8988T (cell line): ENCODE measurements at regions not wholly inside any gene's neighbourhood (a gene's known extent, or its start where the extent isn't known, plus 50 kb on each side); places are given as distances from the start of the nearest gene placed in this dataset.
"Not testable (repeated sequence)": the region's sequence is repeated elsewhere in the genome, so short reads cannot be mapped to it uniquely, and the experiment has no call there.

Experiments used
- DNase-seq: peaks from one replicate; pipeline ENCODE4 v3.0.0; 2011

DNA sequence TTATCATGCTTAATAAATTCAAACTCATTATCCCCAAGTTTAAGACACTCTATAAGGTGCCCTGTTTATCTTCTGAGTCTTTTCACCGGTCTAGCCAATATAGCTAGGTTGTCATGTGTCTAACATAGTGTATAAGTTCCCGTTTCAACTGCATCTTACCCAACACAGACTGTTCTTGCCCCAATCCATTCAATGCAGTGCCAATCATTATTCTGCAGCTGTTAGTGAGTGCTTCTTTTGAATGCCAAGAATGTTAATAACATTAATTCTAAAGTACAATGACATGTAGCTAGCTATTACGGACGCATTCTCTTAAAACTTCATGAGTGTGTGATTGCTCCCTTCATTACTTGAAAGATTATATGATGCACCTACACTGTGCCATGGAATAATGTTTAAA lies 646.4 kb upstream of the NR2F2 start:
- no peak for DNase-seq

DNA sequence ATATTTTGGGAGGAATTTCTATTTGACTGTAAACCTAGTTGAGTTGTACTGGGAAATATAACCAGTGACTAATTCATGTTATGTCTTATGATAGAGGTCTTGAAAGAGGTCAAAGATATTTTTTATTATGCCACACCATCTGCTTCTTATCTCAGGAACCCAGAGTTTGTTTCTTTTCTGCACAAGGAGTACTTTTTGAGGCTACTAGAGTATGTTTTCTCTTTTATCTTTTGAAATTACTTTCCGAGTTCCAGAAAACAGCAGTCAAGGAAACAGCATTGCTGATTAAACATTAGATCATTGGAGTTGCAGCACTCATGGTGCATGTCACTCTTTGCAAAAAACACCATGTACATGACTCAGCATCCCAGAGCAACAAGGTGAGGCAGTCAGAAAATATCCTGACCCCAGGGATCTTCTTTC lies 645.8 kb upstream of the NR2F2 start:
- no peak for DNase-seq

DNA sequence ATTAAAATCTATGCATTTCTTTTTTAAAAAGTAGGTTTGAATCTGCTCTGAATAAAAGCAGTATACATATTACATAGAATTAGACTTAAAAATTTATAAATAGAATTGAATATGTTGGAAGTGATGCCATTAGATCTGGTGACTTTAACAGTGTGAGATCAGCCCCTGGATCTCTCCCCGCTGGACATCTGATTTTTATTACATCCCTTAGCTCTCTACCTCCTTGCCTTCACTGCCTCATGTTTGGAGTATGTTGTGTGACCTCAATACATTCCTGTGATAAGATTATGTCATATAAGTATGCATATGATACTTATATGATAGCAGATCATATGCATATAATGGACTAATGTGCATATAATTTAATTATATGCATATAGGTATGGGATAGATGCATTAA lies 643.4 kb upstream of the NR2F2 start:
- no peak for DNase-seq

DNA sequence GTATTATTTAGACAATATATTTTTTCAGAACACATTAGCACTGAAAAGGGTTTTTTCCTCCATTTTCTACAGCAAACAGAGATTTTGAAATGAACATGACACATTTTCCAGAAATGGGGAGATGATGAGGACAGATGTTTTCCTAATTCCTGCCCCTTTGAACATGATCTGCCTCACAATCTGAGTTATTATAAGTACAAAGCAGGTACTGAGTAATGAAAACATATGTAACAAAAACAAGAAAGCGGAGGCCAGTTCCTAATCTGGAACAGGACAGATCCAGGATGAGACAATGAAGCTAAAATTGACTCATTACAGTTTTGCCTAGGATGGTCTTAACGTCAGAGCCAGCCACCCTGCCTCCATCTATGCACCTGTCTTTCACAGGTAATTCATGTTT lies 642.8 kb upstream of the NR2F2 start:
- no peak for DNase-seq

DNA sequence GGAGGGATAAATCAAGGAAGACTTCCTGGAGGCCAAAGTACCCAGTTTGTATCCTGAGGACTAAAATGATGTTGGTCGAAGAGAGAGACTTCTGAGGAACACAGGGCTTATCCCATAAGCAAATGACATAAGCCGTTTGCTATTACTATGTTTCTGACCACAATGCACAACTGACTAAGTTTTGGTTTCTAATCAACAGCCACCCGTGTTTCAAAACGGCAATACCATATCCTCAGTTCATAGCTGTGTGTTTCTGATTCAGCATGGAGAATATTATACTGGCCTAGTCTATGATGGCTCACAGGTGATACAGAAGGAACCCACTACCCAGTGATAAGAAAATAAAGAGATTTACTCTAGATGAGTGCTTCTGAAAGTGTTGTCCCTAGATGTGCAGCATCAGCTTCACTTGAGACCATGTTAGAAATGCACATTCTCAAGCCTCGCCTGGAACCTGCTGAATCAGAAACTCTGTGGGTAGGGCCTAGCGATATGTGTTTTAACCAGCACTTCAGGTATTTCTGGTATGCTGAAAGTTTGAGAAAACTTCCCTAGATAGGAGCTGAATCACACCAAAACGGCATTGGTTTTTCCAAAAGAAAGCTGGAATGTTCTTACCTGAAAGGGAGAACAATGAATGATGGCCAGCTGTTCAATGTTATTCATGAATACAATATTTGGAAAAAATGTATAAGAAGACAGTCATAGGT lies 639.7 kb upstream of the NR2F2 start:
- no peak for DNase-seq

DNA sequence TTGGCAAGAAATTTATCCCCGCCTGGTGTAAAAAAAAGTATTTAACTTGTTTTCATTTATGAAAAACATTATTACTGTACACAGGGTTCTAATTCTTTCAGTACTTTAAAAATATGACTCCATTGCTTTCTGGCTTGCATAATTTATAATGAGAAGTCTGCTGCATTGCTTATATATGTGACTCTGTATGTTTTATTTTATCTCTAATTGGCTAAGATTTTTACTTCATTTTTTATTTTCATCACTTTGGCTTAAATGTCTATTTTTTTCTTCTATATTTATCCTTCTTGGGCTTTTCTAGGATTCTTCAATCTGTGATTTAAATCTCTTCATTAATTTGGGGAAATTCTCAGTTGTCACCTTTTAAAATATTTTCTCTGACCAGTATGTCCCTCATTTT lies 636.6 kb upstream of the NR2F2 start:
- no peak for DNase-seq

DNA sequence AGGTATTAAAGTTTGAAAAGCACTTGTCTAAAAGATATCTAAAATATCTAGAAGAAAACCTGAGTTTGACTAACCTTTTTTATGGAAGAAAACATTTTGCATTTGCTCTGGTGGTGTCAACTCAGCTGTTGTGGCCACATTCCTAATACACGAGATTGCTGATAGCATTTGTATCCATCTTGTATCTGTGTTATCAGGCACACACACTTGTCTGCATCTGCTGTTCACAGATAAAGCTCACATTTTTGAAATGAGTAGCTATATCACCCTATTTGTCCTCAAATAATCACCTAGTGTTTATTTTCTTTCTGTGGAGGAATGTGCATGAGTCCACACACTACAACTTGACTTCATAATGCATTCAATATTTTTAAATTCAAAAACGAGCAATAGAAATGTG lies 632.3 kb upstream of the NR2F2 start:
- DNase-seq, result no peak

DNA sequence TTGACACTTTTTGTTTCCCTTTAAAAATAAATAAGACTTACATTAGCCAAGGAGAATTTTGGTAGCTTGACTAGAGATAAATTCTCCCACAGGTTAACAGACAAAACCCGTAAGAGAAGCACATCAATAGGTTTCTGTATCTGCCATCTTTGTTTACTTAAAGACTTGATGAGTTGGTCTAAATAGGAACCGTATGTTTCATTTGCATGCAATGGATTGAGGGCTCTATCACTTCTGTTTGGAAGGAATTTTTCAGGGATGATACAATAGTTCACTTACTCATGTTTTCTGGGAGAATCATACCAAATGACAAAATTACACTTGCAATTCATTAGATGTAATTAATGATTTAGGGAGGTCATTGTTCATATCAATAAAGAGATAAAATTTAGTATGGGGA lies 631.5 kb upstream of the NR2F2 start:
- no peak for DNase-seq

DNA sequence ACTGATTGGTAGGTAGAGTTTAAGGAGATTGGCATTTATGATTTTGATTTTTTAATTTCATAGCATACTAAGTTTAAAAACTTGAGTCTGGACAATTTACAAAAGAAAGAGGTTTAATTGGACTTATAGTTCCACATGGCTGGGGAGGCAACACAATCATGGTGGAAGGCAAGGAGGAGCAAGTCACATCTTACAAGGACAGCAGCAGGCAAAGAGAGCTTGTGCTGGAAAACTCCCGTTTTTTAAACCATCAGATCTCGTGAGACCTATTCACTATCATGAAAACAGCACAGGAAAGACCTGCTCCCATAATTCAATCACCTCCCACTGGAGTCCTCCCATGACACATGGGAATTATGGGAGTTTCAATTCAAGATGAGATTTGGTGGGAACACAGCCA lies 630.9 kb upstream of the NR2F2 start:
- no peak for DNase-seq

DNA sequence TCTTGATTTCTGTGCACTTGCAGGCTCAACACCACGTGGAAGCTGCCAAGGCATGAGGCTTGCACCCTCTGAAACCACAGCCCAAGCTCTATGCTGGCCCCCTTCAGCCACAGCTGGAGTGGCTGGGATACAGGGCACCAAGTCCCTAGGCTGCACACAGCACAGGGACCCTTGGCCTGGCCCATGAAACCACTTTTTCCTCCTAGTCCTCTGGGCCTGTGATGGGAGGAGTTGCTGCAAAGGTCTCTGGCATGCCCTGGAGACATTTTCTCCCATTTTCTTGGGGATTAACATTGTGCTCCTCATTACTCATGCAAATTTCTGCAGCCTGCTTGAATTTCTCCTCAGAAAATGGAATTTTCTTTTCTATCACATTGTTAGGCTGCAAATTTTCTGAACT lies 629.8 kb upstream of the NR2F2 start:
- not testable (repeated sequence) for DNase-seq

DNA sequence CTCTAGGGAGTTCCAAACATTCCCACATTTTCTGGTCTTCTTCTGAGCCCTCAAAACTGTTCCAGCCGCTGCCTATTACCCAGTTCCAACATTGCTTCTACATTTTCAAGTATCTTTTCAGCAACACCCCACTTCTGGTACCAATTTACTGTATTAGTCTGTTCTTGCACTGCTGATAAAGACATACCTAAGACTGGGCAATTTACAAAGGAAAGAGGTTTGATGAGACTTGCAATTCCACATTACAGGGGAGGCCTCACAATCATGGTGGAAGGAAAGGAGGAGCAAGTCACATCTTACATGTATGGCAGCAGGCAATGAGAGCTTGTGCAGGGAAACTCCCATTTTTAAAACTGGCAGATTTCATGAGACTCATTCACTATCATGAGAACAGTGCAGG lies 629.1 kb upstream of the NR2F2 start:
- no peak for DNase-seq

DNA sequence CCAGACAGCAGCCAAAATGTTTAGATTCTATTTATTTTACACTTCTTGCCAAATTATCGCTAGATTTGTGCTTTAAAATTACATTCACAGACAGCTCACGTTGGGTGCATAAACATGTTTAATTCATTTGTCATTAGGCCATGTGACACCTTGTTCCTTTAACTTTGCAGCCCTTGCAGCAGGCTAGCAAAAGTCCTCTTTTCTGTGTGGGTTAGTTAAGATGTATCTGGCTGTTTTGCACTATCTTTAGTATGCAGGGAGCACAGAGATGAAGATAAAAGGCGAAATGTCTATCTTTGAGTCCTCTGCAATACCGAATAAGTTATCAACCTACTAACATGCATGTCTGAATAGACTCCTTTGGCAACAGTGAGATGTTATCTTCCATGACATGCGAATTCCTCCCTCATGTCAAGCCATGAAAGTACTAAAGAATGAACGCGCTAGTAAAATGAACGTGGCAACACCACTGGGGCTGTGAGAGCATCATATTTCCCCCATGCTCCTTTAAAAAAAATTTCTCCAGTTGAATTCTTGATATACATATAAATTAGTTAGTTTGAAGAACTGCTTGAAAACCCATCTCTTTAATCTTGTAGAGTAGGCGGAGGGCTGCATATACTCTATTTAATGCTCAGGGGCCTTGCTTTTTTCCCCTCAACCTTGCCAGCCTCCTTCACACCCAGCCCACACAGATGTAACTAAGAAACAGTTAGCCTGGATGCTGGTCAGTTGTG lies 620.4 kb upstream of the NR2F2 start:
- DNase-seq, result no peak

DNA sequence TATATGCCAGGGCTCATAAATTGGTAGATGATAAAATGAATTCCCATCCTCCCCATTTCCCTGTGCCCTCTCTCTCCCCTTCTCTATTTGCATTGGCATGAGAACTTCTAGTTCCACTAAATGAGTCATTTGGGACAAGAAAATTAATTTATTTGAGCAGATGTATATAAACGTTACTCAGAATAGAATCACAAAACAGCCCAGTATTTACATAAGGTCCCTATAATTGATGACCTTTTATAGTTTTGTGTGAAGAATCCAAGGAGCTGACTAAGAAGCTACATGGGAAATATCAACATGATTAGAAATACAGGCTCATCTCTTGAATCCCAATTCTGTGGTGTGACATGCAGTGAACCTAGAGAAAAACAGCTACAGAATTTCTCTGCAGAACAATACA lies 617.7 kb upstream of the NR2F2 start:
- DNase-seq, result no peak

DNA sequence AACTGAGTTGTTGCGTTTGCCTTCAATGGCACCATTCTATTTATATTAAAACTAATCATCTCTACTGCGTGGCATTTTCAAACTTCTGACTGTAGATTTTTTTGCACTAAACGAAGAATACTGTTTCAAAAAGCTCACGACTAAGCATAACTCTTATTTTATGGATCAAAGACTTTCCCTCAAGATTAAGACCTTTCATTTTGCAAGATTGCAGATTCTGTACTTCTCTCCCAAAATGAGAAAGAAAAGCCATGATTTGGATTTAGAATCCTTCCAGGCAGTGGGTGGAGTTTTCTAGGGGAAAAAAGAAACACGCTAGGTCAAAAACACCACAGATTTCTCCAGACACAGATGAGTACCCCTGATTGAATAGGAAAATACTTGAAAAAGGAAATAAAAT lies 617.2 kb upstream of the NR2F2 start:
- DNase-seq, result no peak

DNA sequence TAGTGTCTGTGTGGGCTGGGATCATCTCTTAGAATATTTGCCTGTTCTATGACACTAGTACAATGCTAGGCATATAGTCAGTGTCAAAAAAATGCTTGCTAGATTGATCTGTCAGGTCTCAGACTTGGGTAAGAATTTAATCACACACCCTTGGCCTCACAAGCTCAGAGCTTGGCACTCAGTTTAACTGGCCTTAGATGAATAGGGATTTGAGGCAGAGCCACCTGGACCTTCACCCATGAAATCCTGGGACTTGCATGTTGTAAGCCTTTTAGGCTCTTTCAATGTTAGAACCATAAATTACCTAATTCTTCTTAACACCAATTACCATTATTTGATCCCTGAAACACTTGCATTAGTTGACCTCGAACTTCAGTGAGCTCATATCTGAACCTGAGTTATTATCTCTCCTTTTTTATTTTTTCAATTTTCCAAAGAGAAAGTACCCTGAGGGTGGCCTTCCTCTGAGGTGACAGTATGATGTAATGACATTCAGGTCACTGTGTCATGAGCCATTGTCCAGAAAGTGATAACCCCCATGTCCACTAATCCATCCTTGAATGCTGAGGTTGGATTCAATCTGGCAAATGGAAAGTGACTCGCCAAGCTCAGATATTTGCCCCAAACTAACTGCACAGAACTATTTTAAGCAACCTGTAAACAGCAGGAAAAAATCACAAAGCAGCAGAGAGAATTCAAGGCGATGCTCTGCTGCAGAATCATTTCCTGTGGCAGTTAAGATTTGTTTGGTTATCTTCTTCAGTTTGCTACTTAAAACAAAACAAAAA lies 615.2 kb upstream of the NR2F2 start:
- DNase-seq, result no peak

DNA sequence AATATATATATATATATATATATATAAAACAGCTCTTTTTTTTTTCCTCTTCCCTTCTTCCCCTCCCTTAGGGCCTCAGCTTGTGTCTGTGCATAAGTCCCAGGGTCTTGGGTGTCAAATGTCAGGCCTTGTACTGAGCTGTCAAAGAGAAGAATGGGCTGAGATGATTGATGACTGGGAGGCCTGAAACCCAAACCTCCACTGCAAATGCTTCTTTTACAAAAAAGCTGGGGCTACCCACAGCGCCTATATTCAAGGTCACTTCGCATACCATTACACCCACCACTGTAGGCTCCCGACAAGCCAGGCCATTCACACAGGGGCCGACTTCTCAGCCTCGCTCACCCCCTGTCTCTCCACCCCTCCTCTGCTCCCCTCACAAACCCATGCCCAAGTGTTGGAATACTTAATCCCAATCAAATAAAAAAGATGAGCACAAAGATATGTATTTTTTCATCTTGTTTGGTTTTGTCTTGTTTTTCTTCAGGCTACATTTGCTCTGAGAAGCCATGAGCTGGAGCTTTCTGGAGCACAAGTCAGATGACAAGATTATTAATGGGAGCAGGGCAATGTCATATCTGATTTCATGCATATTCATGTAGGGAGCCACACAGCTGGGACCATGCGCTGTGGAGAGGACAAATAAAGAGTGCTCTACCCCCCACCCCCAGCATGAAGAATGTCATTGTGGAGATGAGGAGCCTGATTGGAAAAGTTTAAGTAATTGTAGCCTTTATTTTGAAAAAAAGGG lies 614.4 kb upstream of the NR2F2 start:
- no peak for DNase-seq

DNA sequence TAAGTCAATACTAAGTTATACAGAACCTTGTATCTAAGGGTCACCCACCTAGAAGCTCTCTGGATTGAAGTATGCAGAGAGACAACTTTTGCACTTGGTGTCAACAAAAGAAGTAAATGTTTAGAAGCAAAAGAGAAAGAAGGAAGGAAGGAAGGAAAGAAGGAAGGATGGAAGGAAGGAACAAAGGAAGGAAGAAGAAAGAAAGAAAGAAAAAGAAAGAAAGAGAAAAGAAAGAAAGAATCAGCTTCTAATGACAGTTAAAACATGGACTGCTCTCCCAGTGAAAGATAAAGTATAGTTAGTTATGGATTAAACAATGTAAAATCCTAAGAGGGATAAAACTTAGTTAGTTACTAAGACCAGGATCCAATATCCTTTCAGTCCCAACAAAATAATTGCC lies 613.8 kb upstream of the NR2F2 start:
- DNase-seq, result no peak

DNA sequence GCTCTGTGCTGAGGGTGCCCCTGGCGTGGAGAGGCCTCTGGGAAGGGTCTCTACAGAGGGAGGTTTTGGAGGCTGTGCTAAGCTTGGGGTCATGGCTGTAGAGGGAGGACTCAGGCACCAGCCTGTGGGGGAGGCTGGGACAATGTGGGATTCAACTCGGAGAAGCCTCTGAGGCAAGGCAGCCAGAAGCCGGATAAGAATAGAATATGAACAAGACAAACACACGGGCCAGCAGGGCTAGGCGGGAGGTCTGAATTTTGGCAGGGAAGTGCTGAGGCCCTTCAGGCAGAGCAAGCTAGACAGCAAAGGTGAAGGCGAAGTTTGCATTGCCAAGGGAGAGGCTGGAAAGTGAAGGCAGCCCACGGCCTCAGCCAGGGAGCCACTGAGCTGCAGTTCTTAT lies 612.1 kb upstream of the NR2F2 start:
- no peak for DNase-seq

DNA sequence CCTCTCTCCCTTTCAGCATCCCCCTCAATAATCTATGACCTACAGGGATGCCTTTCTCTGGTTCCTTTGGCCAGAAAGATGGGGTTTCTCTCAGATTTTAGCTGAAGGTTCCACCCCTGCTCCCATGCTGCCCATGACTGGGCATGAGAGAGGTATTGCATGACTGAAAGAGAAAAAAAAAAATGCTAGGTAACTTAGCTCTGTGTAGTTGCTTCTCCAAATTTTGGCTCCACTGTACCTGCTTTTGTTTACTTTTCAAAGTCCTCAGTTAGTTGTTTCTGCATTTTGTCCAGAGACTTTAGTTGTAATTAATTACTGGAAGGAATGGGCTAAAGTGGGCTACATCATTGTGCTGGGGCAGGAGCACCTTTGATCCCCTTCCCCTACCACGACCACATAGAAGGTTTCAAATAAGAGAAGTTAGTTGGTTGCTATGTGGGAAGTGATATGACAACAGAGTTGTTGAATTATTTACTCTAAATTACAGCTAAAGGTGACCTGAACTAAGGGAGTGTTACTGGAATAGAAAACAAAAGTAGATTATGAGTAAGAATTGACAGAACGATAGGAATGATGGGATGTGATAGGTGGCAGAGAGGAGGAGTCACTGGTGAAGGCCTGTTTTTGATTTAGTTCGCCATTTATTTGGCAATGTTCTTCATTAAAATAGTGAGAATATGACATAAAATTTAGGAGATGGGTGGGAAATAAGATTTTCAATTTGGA lies 605.4 kb upstream of the NR2F2 start:
- DNase-seq, result no peak

DNA sequence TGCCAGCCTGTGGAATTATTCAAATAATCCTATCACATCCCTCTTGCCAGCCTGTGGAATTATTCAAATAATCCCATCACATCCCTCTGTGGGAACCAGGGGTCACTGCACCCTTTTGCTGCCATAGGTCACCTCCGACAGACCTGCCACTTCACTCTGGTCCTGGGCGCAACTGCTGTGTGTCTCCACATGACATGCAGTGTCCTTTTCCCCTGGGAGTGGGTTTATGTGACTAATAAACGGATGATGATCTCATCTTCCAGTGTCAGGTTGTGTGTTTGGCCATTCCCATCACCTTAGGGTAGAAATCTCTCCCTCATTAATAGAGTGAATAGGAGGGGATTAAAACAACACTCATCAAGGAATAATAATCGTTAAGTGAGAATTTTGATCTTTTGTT lies 603.6 kb upstream of the NR2F2 start:
- no peak for DNase-seq

DNA sequence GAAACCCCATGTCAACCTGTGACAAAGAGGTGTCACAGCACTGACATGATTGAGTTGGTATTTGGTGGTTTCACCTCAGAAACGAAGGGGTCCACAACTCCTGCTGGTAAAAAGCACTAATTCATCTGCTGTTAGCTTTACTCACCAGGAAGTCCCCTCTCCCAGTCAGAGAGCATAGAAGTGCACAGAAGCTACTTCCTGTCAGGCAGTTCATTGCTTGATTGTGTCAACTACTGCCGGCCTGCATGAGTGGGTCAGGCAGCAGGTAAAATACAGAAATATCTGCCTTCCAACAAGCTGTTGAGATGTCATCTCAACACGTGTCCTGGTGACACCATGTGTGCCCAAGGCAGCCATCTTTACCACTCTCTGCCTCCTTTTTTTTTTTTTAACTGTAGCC lies 596.6 kb upstream of the NR2F2 start:
- DNase-seq, result no peak
